AG10803 (cell line): ENCODE measurements at regions not wholly inside any gene's neighbourhood (a gene's known extent, or its start where the extent isn't known, plus 50 kb on each side); places are given as distances from the start of the nearest gene placed in this dataset.

ENCODE experiments used
- DNase-seq: peaks from one replicate; pipeline ENCODE4 v3.0.0; 2010; ENCODE audit warnings: low read depth
- H3K4me3 ChIP-seq: 2 replicates; pipeline ENCODE4 v1.5.1; 2011; ENCODE audit warnings: mild to moderate bottlenecking, low read length, control low read depth
- CTCF ChIP-seq: conservative IDR thresholded peaks from 2 replicates; pipeline ENCODE4 v1.5.1; 2011; ENCODE audit warnings: mild to moderate bottlenecking, low read length, control low read depth, inconsistent platforms

- no peak for DNase-seq
These were observed 93.6 kb upstream of the PTPN3 start for GRCh38 chr9:109591691-109592090.

GRCh38 chr9:109593612-109594011, 95.5 kb upstream of the PTPN3 start:
- no peak overlapping the region for H3K4me3 ChIP-seq
- TF ChIP-seq CTCF, result no peak
- DNase-seq, result no peak

More at GRCh38 chr9:109591691-109592090, 93.6 kb upstream of the PTPN3 start:
- no peak overlapping the region for H3K4me3 ChIP-seq
- no peak for TF ChIP-seq CTCF

GRCh38 chr9:109597496-109597895, 99.4 kb upstream of the PTPN3 start:
- no peak overlapping the region for H3K4me3 ChIP-seq
- TF ChIP-seq CTCF, result no peak
- no peak for DNase-seq

GRCh38 chr9:109599131-109599530, 101.0 kb upstream of the PTPN3 start:
- no peak overlapping the region for H3K4me3 ChIP-seq
- TF ChIP-seq CTCF, result no peak
- no peak for DNase-seq

GRCh38 chr9:109599711-109600110, 101.6 kb upstream of the PTPN3 start:
- TF ChIP-seq CTCF, result no peak
- H3K4me3 ChIP-seq, result no peak overlapping the region

GRCh38 chr9:109600142-109600541, 102.0 kb upstream of the PTPN3 start:
- no peak overlapping the region for H3K4me3 ChIP-seq
- no peak for TF ChIP-seq CTCF
- DNase-seq, result peak; percentile 78

More at GRCh38 chr9:109599711-109600110, 101.6 kb upstream of the PTPN3 start:
- no peak for DNase-seq

GRCh38 chr9:109601181-109601580, 103.1 kb upstream of the PTPN3 start:
- TF ChIP-seq CTCF, result no peak
- no peak overlapping the region for H3K4me3 ChIP-seq
- no peak for DNase-seq
